ENCODE measurements at regions not wholly inside any gene's neighbourhood (a gene's known extent, or its start where the extent isn't known, plus 50 kb on each side); places are given as distances from the start of the nearest gene placed in this dataset.

DNA sequence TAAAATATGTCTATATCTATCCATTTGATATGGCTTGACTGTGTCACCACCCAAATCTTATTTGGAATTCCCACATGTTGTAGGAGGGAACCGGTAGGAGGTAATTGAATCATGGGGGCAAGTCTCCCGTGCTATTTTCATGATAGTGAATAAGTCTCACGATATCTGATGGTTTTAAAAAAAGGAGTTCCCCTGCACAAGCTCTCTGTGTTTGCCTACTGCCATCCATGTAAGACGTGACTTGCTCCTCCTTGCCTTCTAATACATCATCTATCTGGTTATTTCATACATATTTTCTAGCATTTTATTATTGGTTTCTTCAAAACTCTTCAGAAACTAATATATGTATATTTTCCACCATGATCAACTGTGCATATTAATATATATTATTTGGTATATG, 57.3 kb upstream of the AMZ2 start:
- TF ChIP-seq, protein P1, sequence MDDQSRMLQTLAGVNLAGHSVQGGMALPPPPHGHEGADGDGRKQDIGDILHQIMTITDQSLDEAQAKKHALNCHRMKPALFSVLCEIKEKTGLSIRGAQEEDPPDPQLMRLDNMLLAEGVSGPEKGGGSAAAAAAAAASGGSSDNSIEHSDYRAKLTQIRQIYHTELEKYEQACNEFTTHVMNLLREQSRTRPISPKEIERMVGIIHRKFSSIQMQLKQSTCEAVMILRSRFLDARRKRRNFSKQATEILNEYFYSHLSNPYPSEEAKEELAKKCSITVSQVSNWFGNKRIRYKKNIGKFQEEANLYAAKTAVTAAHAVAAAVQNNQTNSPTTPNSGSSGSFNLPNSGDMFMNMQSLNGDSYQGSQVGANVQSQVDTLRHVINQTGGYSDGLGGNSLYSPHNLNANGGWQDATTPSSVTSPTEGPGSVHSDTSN (IDR thresholded peaks at IDR 0.05), result no peak
- TF ChIP-seq NR3C1 (IDR thresholded peaks at IDR 0.05) (no peak), CTCF (IDR thresholded peaks at IDR 0.05) (no peak), RFX5 (IDR thresholded peaks at IDR 0.05) (no peak), POLR2A (IDR thresholded peaks at IDR 0.05; ENCODE audit: low read length) (no peak), HOXA7 (CRISPR knock-in tag; IDR thresholded peaks at IDR 0.05) (no peak), REST (IDR thresholded peaks at IDR 0.05) (no peak)
